MM.1S (cell line): ENCODE measurements at regions not wholly inside any gene's neighbourhood (a gene's known extent, or its start where the extent isn't known, plus 50 kb on each side); places are given as distances from the start of the nearest gene placed in this dataset.

Experiments used
- DNase-seq: peaks from one replicate; pipeline ENCODE4 v3.0.0-alpha.2; 2015
- H2AFZ ChIP-seq: fragments of 300-600 bp; sonication (generic); 2 replicates; pipeline ENCODE4 v1.6.0; 2016; ENCODE audit warnings: antibody characterized with exemption, low read length
- H3F3A ChIP-seq: fragments of 300-600 bp; sonication (generic); 2 replicates; pipeline ENCODE4 v1.6.1; 2016; ENCODE audit warnings: mild to moderate bottlenecking, antibody characterized with exemption, low read length, moderate library complexity, mixed read lengths; ENCODE audit not compliant: insufficient read depth
- H3K27ac ChIP-seq: fragments of 300-600 bp; sonication (generic); 2 replicates; pipeline ENCODE4 v1.5.1; 2016; ENCODE audit warnings: mild to moderate bottlenecking, low read length
- H3K27me3 ChIP-seq: fragments of 300-600 bp; sonication (generic); replicated peaks from 2 replicates; pipeline ENCODE4 v1.6.0; 2016; ENCODE audit warnings: low read length; ENCODE audit not compliant: insufficient read depth
- H3K36me3 ChIP-seq: fragments of 300-600 bp; sonication (generic); replicated peaks from 2 replicates; pipeline ENCODE4 v1.6.1; 2016; ENCODE audit warnings: mild to moderate bottlenecking, low read length, mixed read lengths; ENCODE audit not compliant: insufficient read depth
- H3K4me1 ChIP-seq: fragments of 300-600 bp; sonication (generic); 2 replicates; pipeline ENCODE4 v1.6.1; 2016; ENCODE audit warnings: low read length, mixed read lengths
- H3K4me2 ChIP-seq: fragments of 300-600 bp; sonication (generic); 2 replicates; pipeline ENCODE4 v1.6.0; 2016; ENCODE audit warnings: low read depth, low read length
- H3K4me3 ChIP-seq: fragments of 300-600 bp; sonication (generic); 2 replicates; pipeline ENCODE4 v1.5.1; 2016; ENCODE audit warnings: low read length, mixed read lengths
- H3K79me2 ChIP-seq: fragments of 300-600 bp; sonication (generic); 2 replicates; pipeline ENCODE4 v1.6.1; 2016; ENCODE audit warnings: mixed run types, low read length, mixed read lengths
- H3K9ac ChIP-seq: fragments of 300-600 bp; sonication (generic); 2 replicates; pipeline ENCODE4 v1.6.1; 2016; ENCODE audit warnings: low read length, mixed read lengths
- H3K9me2 ChIP-seq: fragments of 300-600 bp; sonication (generic); replicated peaks from 2 replicates; pipeline ENCODE4 v1.6.1; 2016; ENCODE audit warnings: mild to moderate bottlenecking, low read length, mixed read lengths; ENCODE audit not compliant: insufficient read depth
- H3K9me3 ChIP-seq: fragments of 300-600 bp; sonication (generic); replicated peaks from 2 replicates; pipeline ENCODE4 v1.6.1; 2016; ENCODE audit warnings: mild to moderate bottlenecking, low read length, mixed read lengths; ENCODE audit not compliant: insufficient read depth
- H4K20me1 ChIP-seq: fragments of 300-600 bp; sonication (generic); 2 replicates; pipeline ENCODE4 v1.6.1; 2016; ENCODE audit warnings: mild to moderate bottlenecking, low read length, moderate library complexity, mixed read lengths; ENCODE audit not compliant: insufficient read depth
- EZH2 ChIP-seq: fragments of 300-600 bp; sonication (generic); optimal IDR thresholded peaks from 2 replicates; pipeline ENCODE3; 2017; ENCODE audit warnings: low read depth, mild to moderate bottlenecking, antibody characterized with exemption, low read length, mixed read lengths
- EZH2phosphoT487 ChIP-seq: fragments of 300-600 bp; sonication (generic); IDR thresholded peaks from 2 replicates; pipeline ENCODE4 v1.6.1; 2018; ENCODE audit warnings: antibody characterized with exemption, low read length
- TF ChIP-seq, protein P1 (sequence below): fragments of 300-600 bp; sonication (generic); IDR thresholded peaks from 2 replicates; pipeline ENCODE4 v1.5.1; 2016; ENCODE audit warnings: antibody characterized with exemption, low read length, mixed read lengths

GRCh38 chr14:25231004-25231403, 181.1 kb upstream of the STXBP6 start:
- Histone ChIP-seq H3K9me2 (no peaks in the 10 kb centered on the region), H3K4me1 (no peaks in the 10 kb centered on the region), H3K27me3 (no peaks in the 10 kb centered on the region), H3K9me3 (no peaks in the 10 kb centered on the region), H3K9ac (no peak overlapping the region), H4K20me1 (no peaks in the 10 kb centered on the region), H3K36me3 (no peaks in the 10 kb centered on the region), H3F3A (no peaks in the 10 kb centered on the region), H3K79me2 (no peaks in the 10 kb centered on the region), H2AFZ (no peak overlapping the region), H3K4me3 (no peak overlapping the region), H3K27ac (no peak overlapping the region), H3K4me2 (no peak overlapping the region)
- no peak for TF ChIP-seq EZH2
- TF ChIP-seq, protein P1, sequence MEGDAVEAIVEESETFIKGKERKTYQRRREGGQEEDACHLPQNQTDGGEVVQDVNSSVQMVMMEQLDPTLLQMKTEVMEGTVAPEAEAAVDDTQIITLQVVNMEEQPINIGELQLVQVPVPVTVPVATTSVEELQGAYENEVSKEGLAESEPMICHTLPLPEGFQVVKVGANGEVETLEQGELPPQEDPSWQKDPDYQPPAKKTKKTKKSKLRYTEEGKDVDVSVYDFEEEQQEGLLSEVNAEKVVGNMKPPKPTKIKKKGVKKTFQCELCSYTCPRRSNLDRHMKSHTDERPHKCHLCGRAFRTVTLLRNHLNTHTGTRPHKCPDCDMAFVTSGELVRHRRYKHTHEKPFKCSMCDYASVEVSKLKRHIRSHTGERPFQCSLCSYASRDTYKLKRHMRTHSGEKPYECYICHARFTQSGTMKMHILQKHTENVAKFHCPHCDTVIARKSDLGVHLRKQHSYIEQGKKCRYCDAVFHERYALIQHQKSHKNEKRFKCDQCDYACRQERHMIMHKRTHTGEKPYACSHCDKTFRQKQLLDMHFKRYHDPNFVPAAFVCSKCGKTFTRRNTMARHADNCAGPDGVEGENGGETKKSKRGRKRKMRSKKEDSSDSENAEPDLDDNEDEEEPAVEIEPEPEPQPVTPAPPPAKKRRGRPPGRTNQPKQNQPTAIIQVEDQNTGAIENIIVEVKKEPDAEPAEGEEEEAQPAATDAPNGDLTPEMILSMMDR = no peak
- no peak for TF ChIP-seq EZH2phosphoT487
- DNase-seq = no peak

GRCh38 chr14:25226214-25226613, 176.3 kb upstream of the STXBP6 start:
- H3K9me3 ChIP-seq = no peaks in the 10 kb centered on the region
- no peaks in the 10 kb centered on the region for H4K20me1 ChIP-seq
- no peak overlapping the region for H3K4me2 ChIP-seq
- H2AFZ ChIP-seq = no peak overlapping the region
- H3K36me3 ChIP-seq = no peaks in the 10 kb centered on the region
- no peaks in the 10 kb centered on the region for H3K4me1 ChIP-seq
- H3K9ac ChIP-seq = no peak overlapping the region
- H3F3A ChIP-seq = no peaks in the 10 kb centered on the region
- DNase-seq = no peak
- H3K79me2 ChIP-seq = no peaks in the 10 kb centered on the region
- no peaks in the 10 kb centered on the region for H3K27me3 ChIP-seq
- H3K27ac ChIP-seq = no peak overlapping the region
- TF ChIP-seq, protein P1 = no peak
- TF ChIP-seq EZH2phosphoT487 (no peak), EZH2 (no peak)
- H3K9me2 ChIP-seq = no peaks in the 10 kb centered on the region
- H3K4me3 ChIP-seq = no peak overlapping the region

DNA sequence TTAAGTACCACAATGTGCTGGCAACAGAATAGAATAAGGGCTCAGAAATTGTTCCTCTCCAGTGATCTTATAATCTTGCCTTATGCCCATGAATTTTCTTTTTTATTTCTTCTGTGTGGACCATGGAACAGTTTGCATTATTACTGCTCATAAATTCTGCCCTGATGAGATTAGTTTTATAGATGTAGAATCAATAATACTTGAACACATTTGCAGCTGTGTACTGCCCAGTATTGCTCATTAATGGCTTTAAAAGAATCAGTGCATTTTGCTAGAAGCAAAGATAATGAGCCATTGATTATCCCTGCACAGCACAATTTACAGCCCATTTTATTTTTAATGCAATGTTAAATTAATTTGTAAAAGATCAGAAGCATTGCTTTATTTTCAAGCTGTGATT, 172.3 kb upstream of the STXBP6 start:
- no peaks in the 10 kb centered on the region for H3K4me1 ChIP-seq
- H4K20me1 ChIP-seq = no peaks in the 10 kb centered on the region
- H2AFZ ChIP-seq = no peak overlapping the region
- no peaks in the 10 kb centered on the region for H3K36me3 ChIP-seq
- no peaks in the 10 kb centered on the region for H3K79me2 ChIP-seq
- no peak overlapping the region for H3K9ac ChIP-seq
- TF ChIP-seq, protein P1 = no peak
- TF ChIP-seq EZH2 (no peak), EZH2phosphoT487 (no peak)
- no peak overlapping the region for H3K4me3 ChIP-seq
- H3F3A ChIP-seq = no peaks in the 10 kb centered on the region
- H3K4me2 ChIP-seq = no peak overlapping the region
- H3K27me3 ChIP-seq = no peaks in the 10 kb centered on the region
- DNase-seq = no peak
- no peaks in the 10 kb centered on the region for H3K9me2 ChIP-seq
- no peak overlapping the region for H3K27ac ChIP-seq
- no peaks in the 10 kb centered on the region for H3K9me3 ChIP-seq
